ENCODE measurements at regions not wholly inside any gene's neighbourhood (a gene's known extent, or its start where the extent isn't known, plus 50 kb on each side); places are given as distances from the start of the nearest gene placed in this dataset.

- no peaks in the 10 kb centered on the region for H3K36me3 ChIP-seq (ENCODE audit: control insufficient read depth, insufficient read depth, low read length)
- TF ChIP-seq CTCF (conservative IDR thresholded peaks at IDR 0.05): peak; percentile 98
- no peaks in the 10 kb centered on the region for H3K4me1 ChIP-seq (ENCODE audit: control insufficient read depth, insufficient read depth, low read length)
- Mint-ChIP-seq H3K4me3 (peak overlapping the region; percentile 60), H3K9me3 (no peaks in the 10 kb centered on the region), H3K4me1 (peaks cover 7% of the 10 kb centered on the region), H3K27me3 (ENCODE audit: insufficient read depth) (peaks cover 4% of the 10 kb centered on the region), H3K27ac (peak overlapping the region; percentile 62), H3K36me3 (ENCODE audit: low read depth) (no peaks in the 10 kb centered on the region)
- no peak overlapping the region for H3K27ac ChIP-seq (ENCODE audit: low read depth, low read length)
- no peaks in the 10 kb centered on the region for H3K9me3 ChIP-seq (ENCODE audit: control insufficient read depth, low read length)
- no peak overlapping the region for H3K9ac ChIP-seq (ENCODE audit: extremely low read depth, low read length, poor library complexity, severe bottlenecking)
- peak overlapping the region; percentile 85 for H3K4me3 ChIP-seq (ENCODE audit: low read length)
- H3K27me3 ChIP-seq (ENCODE audit: control insufficient read depth, insufficient read depth, low read length, poor library complexity, severe bottlenecking): no peaks in the 10 kb centered on the region
- 5 to 12% methylated on average over 17 to 24 of the region's 24 CpGs for WGBS, 2 experiments (ENCODE audit: insufficient coverage in 1 of 2, insufficient read length in 1 of 2)
- DNase-seq: peak; percentile 95
Observed at GRCh38 chr13:95404141-95404882, 103.1 kb upstream of the ABCC4 start.

- H3K9ac ChIP-seq (ENCODE audit: extremely low read depth, low read length, poor library complexity, severe bottlenecking): no peak overlapping the region
- H3K4me3 ChIP-seq (ENCODE audit: low read length): no peak overlapping the region
- no peak overlapping the region for H3K27ac ChIP-seq (ENCODE audit: low read depth, low read length)
- H3K36me3 ChIP-seq (ENCODE audit: control insufficient read depth, insufficient read depth, low read length): no peaks in the 10 kb centered on the region
- Mint-ChIP-seq H3K27me3 (ENCODE audit: insufficient read depth) (peaks cover 4% of the 10 kb centered on the region), H3K9me3 (no peaks in the 10 kb centered on the region), H3K4me1 (peaks cover 7% of the 10 kb centered on the region), H3K36me3 (ENCODE audit: low read depth) (no peaks in the 10 kb centered on the region), H3K4me3 (no peak overlapping the region), H3K27ac (no peak overlapping the region)
- TF ChIP-seq CTCF (conservative IDR thresholded peaks at IDR 0.05): no peak
- no peaks in the 10 kb centered on the region for H3K27me3 ChIP-seq (ENCODE audit: control insufficient read depth, insufficient read depth, low read length, poor library complexity, severe bottlenecking)
- H3K4me1 ChIP-seq (ENCODE audit: control insufficient read depth, insufficient read depth, low read length): no peaks in the 10 kb centered on the region
- 87% methylated on average over 2 of the region's 3 CpGs; no CpG with 5 or more reads in 1 of the 2 experiments for WGBS, 2 experiments (ENCODE audit: insufficient coverage in 1 of 2, insufficient read length in 1 of 2)
- DNase-seq: no peak
- H3K9me3 ChIP-seq (ENCODE audit: control insufficient read depth, low read length): no peaks in the 10 kb centered on the region
Observed at GRCh38 chr13:95406176-95406575, 104.9 kb upstream of the ABCC4 start.

GRCh38 chr13:95411428-95412040 is 110.3 kb upstream of the ABCC4 start:
- Histone ChIP-seq H3K4me3 (ENCODE audit: low read length) (no peak overlapping the region), H3K9ac (ENCODE audit: extremely low read depth, low read length, poor library complexity, severe bottlenecking) (no peak overlapping the region), H3K27me3 (ENCODE audit: control insufficient read depth, insufficient read depth, low read length, poor library complexity, severe bottlenecking) (no peaks in the 10 kb centered on the region), H3K9me3 (ENCODE audit: control insufficient read depth, low read length) (no peaks in the 10 kb centered on the region), H3K4me1 (ENCODE audit: control insufficient read depth, insufficient read depth, low read length) (no peaks in the 10 kb centered on the region), H3K27ac (ENCODE audit: low read depth, low read length) (no peak overlapping the region), H3K36me3 (ENCODE audit: control insufficient read depth, insufficient read depth, low read length) (no peaks in the 10 kb centered on the region)
- H3K27ac Mint-ChIP-seq: no peak overlapping the region
- DNase-seq: no peak
- WGBS, 2 experiments (ENCODE audit: insufficient coverage in 1 of 2, insufficient read length in 1 of 2): 72 to 85% methylated on average over 5 to 7 of the region's 7 CpGs
- H3K9me3 Mint-ChIP-seq: peaks cover 4% of the 10 kb centered on the region
- no peak overlapping the region for H3K4me3 Mint-ChIP-seq
- H3K36me3 Mint-ChIP-seq (ENCODE audit: low read depth): no peaks in the 10 kb centered on the region
- TF ChIP-seq CTCF (conservative IDR thresholded peaks at IDR 0.05): no peak
- no peaks in the 10 kb centered on the region for H3K4me1 Mint-ChIP-seq
- H3K27me3 Mint-ChIP-seq (ENCODE audit: insufficient read depth): no peaks in the 10 kb centered on the region
